ENCODE measurements at regions not wholly inside any gene's neighbourhood (a gene's known extent, or its start where the extent isn't known, plus 50 kb on each side); places are given as distances from the start of the nearest gene placed in this dataset.

DNA sequence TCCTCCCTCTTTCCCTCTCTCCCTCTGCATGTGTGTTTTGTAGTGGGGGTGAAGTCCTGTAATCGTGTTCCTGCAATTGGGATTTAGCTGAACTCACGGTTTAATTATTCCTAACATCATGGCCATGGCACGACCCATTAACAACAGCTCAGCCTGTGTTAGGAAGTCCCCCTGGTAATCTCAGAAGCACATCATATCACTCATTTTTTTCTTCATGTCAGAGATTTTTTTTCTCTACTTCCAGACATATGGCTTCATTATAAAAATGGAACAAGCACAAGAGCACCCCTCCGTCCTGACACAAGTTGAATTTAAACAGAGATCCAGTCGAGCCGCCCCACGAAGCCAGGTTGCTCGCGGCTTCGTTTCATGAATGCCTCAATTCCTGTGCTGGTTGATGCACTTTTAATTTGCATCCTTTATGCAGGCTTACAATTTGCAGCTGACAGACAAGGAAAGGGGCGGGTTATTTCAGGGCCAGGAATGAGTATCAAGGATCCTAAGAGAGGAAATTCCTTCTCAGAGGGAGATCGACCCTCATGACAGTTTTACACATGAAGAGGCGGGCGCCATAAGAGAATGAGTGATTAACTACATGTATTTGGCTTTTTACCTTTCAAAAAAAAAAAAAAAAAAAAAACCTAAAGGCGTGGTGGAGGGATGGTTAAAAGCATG is 192.9 kb downstream of the MAF start:
- Histone ChIP-seq H2BK120ac (ENCODE audit: insufficient read depth, low read length, poor library complexity) (no peak overlapping the region), H3K27me3 (ENCODE audit: insufficient read depth, low read length) (no peaks in the 10 kb centered on the region), H2BK5ac (ENCODE audit: low read depth, low read length, poor library complexity) (no peak overlapping the region), H3K36me3 (ENCODE audit: control insufficient read depth in 1 of 2, insufficient read depth in 2 of 2, low read length in 2 of 2) (no peaks in the 10 kb centered on the region), H2AFZ (ENCODE audit: insufficient read depth, low read length, poor library complexity) (no peak overlapping the region), H3K79me1 (ENCODE audit: low read length) (no peaks in the 10 kb centered on the region), H4K8ac (ENCODE audit: low read depth, low read length) (no peak overlapping the region), H3K14ac (ENCODE audit: low read length) (no peak overlapping the region), H3K4me2 (ENCODE audit: low read length) (no peak overlapping the region), H3K9ac (ENCODE audit: low read length) (no peak overlapping the region), H3K23ac (ENCODE audit: low read length) (no peak overlapping the region), H3K9me3 (ENCODE audit: insufficient read depth, low read depth, low read length) (no peaks in the 10 kb centered on the region), H3K4me3 (ENCODE audit: low read depth, low read length) (no peak overlapping the region), H3K27ac (ENCODE audit: low read depth, low read length) (no peak overlapping the region), H3K4me1 (ENCODE audit: control insufficient read depth in 1 of 2, insufficient read depth in 2 of 2, low read length in 2 of 2) (peaks cover 3 to 4% of the 10 kb centered on the region in 2 experiments), H3K79me2 (ENCODE audit: control insufficient read depth, insufficient read depth, low read length, poor library complexity) (no peaks in the 10 kb centered on the region), H2AK5ac (ENCODE audit: low read length) (no peak overlapping the region), H4K12ac (ENCODE audit: low read depth, low read length) (no peak overlapping the region), H2BK12ac (ENCODE audit: low read length) (no peak overlapping the region), H3K18ac (ENCODE audit: low read length) (no peak overlapping the region), H3K4ac (ENCODE audit: low read depth, low read length) (no peak overlapping the region), H4K91ac (ENCODE audit: low read depth, low read length) (no peak overlapping the region)
- WGBS (ENCODE audit: extremely low coverage, insufficient coverage, insufficient read length) = no CpG with 5 or more reads among the region's 15 CpGs
- DNase-seq = no peak

DNA sequence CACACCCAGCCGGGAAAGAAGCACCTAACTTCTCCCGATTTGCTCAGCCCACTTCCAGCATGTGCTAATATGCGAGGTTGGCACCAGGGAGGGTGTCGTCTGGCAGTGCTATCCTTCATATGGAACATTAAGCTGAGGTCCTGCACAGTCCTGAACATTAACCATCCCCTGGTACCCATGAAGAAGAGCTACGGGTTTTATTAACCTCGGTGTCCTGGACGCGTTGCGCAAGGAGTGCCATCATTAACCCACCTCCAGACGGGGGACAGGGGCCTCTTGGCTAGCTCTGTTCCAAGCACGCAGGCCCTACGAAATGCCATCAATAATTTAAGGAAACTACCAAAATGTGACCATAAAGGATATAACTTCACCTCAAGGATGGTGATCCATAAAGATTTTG is 193.5 kb downstream of the MAF start:
- Histone ChIP-seq H3K79me1 (ENCODE audit: low read length) (no peaks in the 10 kb centered on the region), H3K4me2 (ENCODE audit: low read length) (no peak overlapping the region), H2AK5ac (ENCODE audit: low read length) (no peak overlapping the region), H3K27ac (ENCODE audit: low read depth, low read length) (no peak overlapping the region), H3K18ac (ENCODE audit: low read length) (no peak overlapping the region), H3K9me3 (ENCODE audit: insufficient read depth, low read depth, low read length) (no peaks in the 10 kb centered on the region), H3K4me3 (ENCODE audit: low read depth, low read length) (no peak overlapping the region), H2AFZ (ENCODE audit: insufficient read depth, low read length, poor library complexity) (no peak overlapping the region), H4K12ac (ENCODE audit: low read depth, low read length) (no peak overlapping the region), H3K4me1 (ENCODE audit: control insufficient read depth in 1 of 2, insufficient read depth in 2 of 2, low read length in 2 of 2) (peaks cover 0 to 7% of the 10 kb centered on the region in 2 experiments), H4K91ac (ENCODE audit: low read depth, low read length) (no peak overlapping the region), H3K36me3 (ENCODE audit: control insufficient read depth in 1 of 2, insufficient read depth in 2 of 2, low read length in 2 of 2) (no peaks in the 10 kb centered on the region), H3K23ac (ENCODE audit: low read length) (no peak overlapping the region), H4K8ac (ENCODE audit: low read depth, low read length) (no peak overlapping the region), H3K4ac (ENCODE audit: low read depth, low read length) (no peak overlapping the region), H2BK5ac (ENCODE audit: low read depth, low read length, poor library complexity) (no peak overlapping the region), H3K79me2 (ENCODE audit: control insufficient read depth, insufficient read depth, low read length, poor library complexity) (no peaks in the 10 kb centered on the region), H3K27me3 (ENCODE audit: insufficient read depth, low read length) (no peaks in the 10 kb centered on the region), H2BK120ac (ENCODE audit: insufficient read depth, low read length, poor library complexity) (no peak overlapping the region), H2BK12ac (ENCODE audit: low read length) (no peak overlapping the region), H3K9ac (ENCODE audit: low read length) (no peak overlapping the region), H3K14ac (ENCODE audit: low read length) (no peak overlapping the region)
- DNase-seq = no peak
- WGBS (ENCODE audit: extremely low coverage, insufficient coverage, insufficient read length) = no CpG with 5 or more reads among the region's 12 CpGs

DNA sequence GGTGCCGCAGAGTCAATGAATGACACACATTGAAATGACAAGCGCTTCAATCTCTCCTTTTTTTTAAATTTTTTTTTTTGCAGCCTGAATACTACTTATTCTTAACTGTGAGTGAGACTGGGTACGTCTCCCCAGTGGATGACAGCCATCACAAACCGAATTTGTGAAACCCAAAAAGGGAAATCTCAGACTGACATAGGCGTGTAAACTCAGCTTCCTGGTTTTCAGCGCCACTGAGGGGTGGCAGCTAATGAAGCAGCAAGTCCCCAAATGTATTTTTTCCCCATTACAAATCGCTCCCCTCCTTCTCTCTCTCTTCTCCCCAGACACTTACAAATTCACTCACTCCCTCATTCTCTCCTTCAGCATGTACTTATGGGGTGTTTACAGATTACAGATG is 196.0 kb downstream of the MAF start:
- no peaks in the 10 kb centered on the region for H3K36me3 ChIP-seq (ENCODE audit: control insufficient read depth in 1 of 2, insufficient read depth in 2 of 2, low read length in 2 of 2)
- no peak overlapping the region for H2BK120ac ChIP-seq (ENCODE audit: insufficient read depth, low read length, poor library complexity)
- H4K12ac ChIP-seq (ENCODE audit: low read depth, low read length) = no peak overlapping the region
- no peak overlapping the region for H3K14ac ChIP-seq (ENCODE audit: low read length)
- H3K79me1 ChIP-seq (ENCODE audit: low read length) = no peaks in the 10 kb centered on the region
- no peaks in the 10 kb centered on the region for H3K27me3 ChIP-seq (ENCODE audit: insufficient read depth, low read length)
- no peak overlapping the region for H3K4me2 ChIP-seq (ENCODE audit: low read length)
- no peak for DNase-seq
- no peak overlapping the region for H4K8ac ChIP-seq (ENCODE audit: low read depth, low read length)
- no peak overlapping the region for H2BK12ac ChIP-seq (ENCODE audit: low read length)
- H3K4ac ChIP-seq (ENCODE audit: low read depth, low read length) = no peak overlapping the region
- H3K27ac ChIP-seq (ENCODE audit: low read depth, low read length) = no peak overlapping the region
- no peak overlapping the region for H2BK5ac ChIP-seq (ENCODE audit: low read depth, low read length, poor library complexity)
- no peak overlapping the region for H2AFZ ChIP-seq (ENCODE audit: insufficient read depth, low read length, poor library complexity)
- no peak overlapping the region for H2AK5ac ChIP-seq (ENCODE audit: low read length)
- no peak overlapping the region for H4K91ac ChIP-seq (ENCODE audit: low read depth, low read length)
- H3K9me3 ChIP-seq (ENCODE audit: insufficient read depth, low read depth, low read length) = no peaks in the 10 kb centered on the region
- no peak overlapping the region for H3K4me3 ChIP-seq (ENCODE audit: low read depth, low read length)
- H3K79me2 ChIP-seq (ENCODE audit: control insufficient read depth, insufficient read depth, low read length, poor library complexity) = no peaks in the 10 kb centered on the region
- H3K18ac ChIP-seq (ENCODE audit: low read length) = no peak overlapping the region
- no peak overlapping the region for H3K9ac ChIP-seq (ENCODE audit: low read length)
- H3K4me1 ChIP-seq (ENCODE audit: control insufficient read depth in 1 of 2, insufficient read depth in 2 of 2, low read length in 2 of 2) = peaks cover 2 to 7% of the 10 kb centered on the region in 2 experiments
- WGBS (ENCODE audit: extremely low coverage, insufficient coverage, insufficient read length) = 100% methylated on average over 1 of the region's 7 CpGs
- H3K23ac ChIP-seq (ENCODE audit: low read length) = no peak overlapping the region

DNA sequence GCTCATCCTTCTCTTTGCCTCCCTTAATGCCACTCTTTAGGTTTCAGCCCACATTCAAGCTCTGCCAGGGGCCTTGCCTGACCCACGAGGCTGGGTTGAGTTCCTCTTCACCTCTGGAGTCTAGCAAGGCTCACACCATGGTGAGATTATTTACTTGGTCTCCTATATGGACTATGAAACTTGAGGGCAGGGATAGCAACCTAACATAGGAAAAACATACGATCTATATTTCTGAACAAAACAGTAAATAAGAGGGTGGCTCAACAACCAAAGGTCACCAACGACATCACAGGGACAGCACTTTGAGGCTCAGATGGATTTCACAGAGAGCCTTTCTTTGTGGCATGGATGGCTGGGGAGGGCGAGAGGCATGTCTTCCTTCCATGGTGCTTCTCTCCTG is 197.0 kb downstream of the MAF start:
- H2AFZ ChIP-seq (ENCODE audit: insufficient read depth, low read length, poor library complexity) = no peak overlapping the region

More for the DNA sequence above, 197.0 kb downstream of the MAF start:
- H2BK120ac ChIP-seq (ENCODE audit: insufficient read depth, low read length, poor library complexity) = no peak overlapping the region
- H3K14ac ChIP-seq (ENCODE audit: low read length) = no peak overlapping the region
- no peak overlapping the region for H3K18ac ChIP-seq (ENCODE audit: low read length)
- no peak overlapping the region for H4K8ac ChIP-seq (ENCODE audit: low read depth, low read length)
- WGBS (ENCODE audit: extremely low coverage, insufficient coverage, insufficient read length) = no CpG with 5 or more reads among the region's 4 CpGs
- H3K9ac ChIP-seq (ENCODE audit: low read length) = no peak overlapping the region
- no peaks in the 10 kb centered on the region for H3K79me1 ChIP-seq (ENCODE audit: low read length)
- H2AK5ac ChIP-seq (ENCODE audit: low read length) = no peak overlapping the region
- H2BK5ac ChIP-seq (ENCODE audit: low read depth, low read length, poor library complexity) = no peak overlapping the region
- H3K9me3 ChIP-seq (ENCODE audit: insufficient read depth, low read depth, low read length) = no peaks in the 10 kb centered on the region
- H3K27ac ChIP-seq (ENCODE audit: low read depth, low read length) = no peak overlapping the region
- no peak overlapping the region for H3K4me2 ChIP-seq (ENCODE audit: low read length)
- no peak overlapping the region for H4K12ac ChIP-seq (ENCODE audit: low read depth, low read length)
- H3K4ac ChIP-seq (ENCODE audit: low read depth, low read length) = no peak overlapping the region
- no peak overlapping the region for H3K4me3 ChIP-seq (ENCODE audit: low read depth, low read length)
- H2BK12ac ChIP-seq (ENCODE audit: low read length) = no peak overlapping the region
- H3K79me2 ChIP-seq (ENCODE audit: control insufficient read depth, insufficient read depth, low read length, poor library complexity) = no peaks in the 10 kb centered on the region
- H3K27me3 ChIP-seq (ENCODE audit: insufficient read depth, low read length) = no peaks in the 10 kb centered on the region
- no peaks in the 10 kb centered on the region for H3K36me3 ChIP-seq (ENCODE audit: control insufficient read depth in 1 of 2, insufficient read depth in 2 of 2, low read length in 2 of 2)
- H3K23ac ChIP-seq (ENCODE audit: low read length) = no peak overlapping the region
- H3K4me1 ChIP-seq (ENCODE audit: control insufficient read depth in 1 of 2, insufficient read depth in 2 of 2, low read length in 2 of 2) = peaks cover 2 to 7% of the 10 kb centered on the region in 2 experiments
- no peak overlapping the region for H4K91ac ChIP-seq (ENCODE audit: low read depth, low read length)
- DNase-seq = no peak

Data from trophoblast cell (in vitro differentiated cells and primary cell).